Upper lobe of left lung (tissue), 6 donors: ENCODE measurements at regions not wholly inside any gene's neighbourhood (a gene's known extent, or its start where the extent isn't known, plus 50 kb on each side); places are given as distances from the start of the nearest gene placed in this dataset.

Source experiments
- ATAC-seq, 2 donors: fragments of 200-7000 bp; cut with Tn5 transposase; one replicate each; pipeline ENCODE4 v1.9.1; 2022; ENCODE audit warnings: mild to moderate bottlenecking in 2 of 2, moderate library complexity in 2 of 2; ENCODE audit not compliant: low FRiP score in 2 of 2
- DNase-seq, 2 donors: peaks; one replicate each; pipeline ENCODE4 v3.0.0-alpha.2; 2019 to 2020
- H3K27ac ChIP-seq, 4 donors: fragments of 200-600 bp; sonication (generic); one replicate each; pipeline ENCODE4 v1.5.1; 2016 to 2019
- H3K27me3 ChIP-seq, 4 donors: fragments of 200-600 bp; sonication (generic); one replicate each; pipeline ENCODE4 v1.5.1; 2017 to 2019
- H3K36me3 ChIP-seq, 4 donors: fragments of 200-600 bp; sonication (generic); one replicate each; pipeline ENCODE4 v1.5.1; 2016 to 2019
- H3K4me1 ChIP-seq, 4 donors: fragments of 200-600 bp; sonication (generic); one replicate each; pipeline ENCODE4 v1.5.1; 2018 to 2019
- H3K4me3 ChIP-seq, 4 donors: fragments of 200-600 bp; sonication (generic); one replicate each; pipeline ENCODE4 v1.5.1; 2017 to 2019; ENCODE audit warnings: mild to moderate bottlenecking in 2 of 4, moderate library complexity in 1 of 4
- H3K9me3 ChIP-seq, 4 donors: fragments of 200-600 bp; sonication (generic); one replicate each; pipeline ENCODE4 v1.5.1; 2018 to 2019
- CTCF ChIP-seq, 6 experiments: fragments of 450-650 bp in 4 of 6; fragments of 200-600 bp in 2 of 6; sonication (generic) in 2 of 6; IDR thresholded peaks; one replicate each; pipeline ENCODE4 v1.5.1; 2016 to 2019; ENCODE audit warnings: antibody characterized with exemption in 6 of 6
- EP300 ChIP-seq, 4 donors: sonication (generic); formaldehyde crosslinking; IDR thresholded peaks; one replicate each; pipeline ENCODE4 v1.5.1; 2017; ENCODE audit warnings: antibody characterized with exemption in 4 of 4, control low read depth in 2 of 4
- POLR2A ChIP-seq, 4 donors: fragments of 450-650 bp; IDR thresholded peaks; one replicate each; pipeline ENCODE4 v1.5.1; 2016 to 2017; ENCODE audit warnings: antibody characterized with exemption in 4 of 4, mild to moderate bottlenecking in 2 of 4
- POLR2AphosphoS5 ChIP-seq, 2 donors: sonication (generic); formaldehyde crosslinking; IDR thresholded peaks; one replicate each; pipeline ENCODE4 v1.5.1; 2017; ENCODE audit warnings: antibody characterized with exemption in 2 of 2
- WGBS, 2 donors: methylation state at CpG; one replicate each; pipeline ENCODE4 v1.1.5; 2017 to 2018; 5-methylcytosine and 5-hydroxymethylcytosine counted together
- donor health status: DM: no; HTN: no; CAD: no; lungs with moderate emphysema.
- donor health status: DM: no; HTN: yes; CAD: no; lungs with severe emphysema.

- 88 to 90% methylated on average over 2 of the region's 2 CpGs for WGBS, 2 donors
- Histone ChIP-seq H3K4me3 (no peak overlapping the region), H3K27me3 (no peaks in the 10 kb centered on the region), H3K36me3 (no peaks in the 10 kb centered on the region), H3K9me3 (no peaks in the 10 kb centered on the region), H3K27ac (no peak overlapping the region), H3K4me1 (no peaks in the 10 kb centered on the region)
- TF ChIP-seq CTCF (IDR thresholded peaks at IDR 0.05) (no peak), POLR2AphosphoS5 (IDR thresholded peaks at IDR 0.05) (no peak), EP300 (IDR thresholded peaks at IDR 0.05) (no peak), POLR2A (IDR thresholded peaks at IDR 0.05) (no peak)
- ATAC-seq (no peak), DNase-seq (no peak)
These were observed 340.4 kb upstream of the SEMA6A start for GRCh38 chr5:116914869-116915504.

GRCh38 chr5:116912221-116912620 lies 337.6 kb upstream of the SEMA6A start:
- 51 to 56% methylated on average over 1 of the region's 1 CpG for WGBS, 2 donors
- no peak for TF ChIP-seq EP300 (IDR thresholded peaks at IDR 0.05)
- no peak for TF ChIP-seq CTCF (IDR thresholded peaks at IDR 0.05)
- no peak for TF ChIP-seq POLR2AphosphoS5 (IDR thresholded peaks at IDR 0.05)
- no peak for TF ChIP-seq POLR2A (IDR thresholded peaks at IDR 0.05)
- no peak overlapping the region for H3K27ac ChIP-seq
- ATAC-seq, result no peak
- H3K27me3 ChIP-seq, result no peaks in the 10 kb centered on the region
- no peak for DNase-seq
- no peaks in the 10 kb centered on the region for H3K9me3 ChIP-seq
- no peaks in the 10 kb centered on the region for H3K4me1 ChIP-seq
- H3K4me3 ChIP-seq, result no peak overlapping the region
- H3K36me3 ChIP-seq, result no peaks in the 10 kb centered on the region

GRCh38 chr5:116911074-116911473 lies 336.5 kb upstream of the SEMA6A start:
- DNase-seq, result no peak
- no peak overlapping the region for H3K27ac ChIP-seq
- 93% methylated on average over 1 of the region's 1 CpG for WGBS, 2 donors
- TF ChIP-seq CTCF (IDR thresholded peaks at IDR 0.05), result no peak
- no peak for TF ChIP-seq EP300 (IDR thresholded peaks at IDR 0.05)
- no peak for TF ChIP-seq POLR2AphosphoS5 (IDR thresholded peaks at IDR 0.05)
- no peak for TF ChIP-seq POLR2A (IDR thresholded peaks at IDR 0.05)
- no peaks in the 10 kb centered on the region for H3K9me3 ChIP-seq
- no peaks in the 10 kb centered on the region for H3K27me3 ChIP-seq
- ATAC-seq, result no peak
- no peaks in the 10 kb centered on the region for H3K36me3 ChIP-seq
- no peaks in the 10 kb centered on the region for H3K4me1 ChIP-seq
- no peak overlapping the region for H3K4me3 ChIP-seq

- no peak for TF ChIP-seq POLR2AphosphoS5 (IDR thresholded peaks at IDR 0.05)
- TF ChIP-seq EP300 (IDR thresholded peaks at IDR 0.05), result no peak
- TF ChIP-seq POLR2A (IDR thresholded peaks at IDR 0.05), result no peak
- TF ChIP-seq CTCF (IDR thresholded peaks at IDR 0.05), result no peak
- H3K4me3 ChIP-seq, result no peak overlapping the region
- WGBS, 2 donors, result 81 to 97% methylated on average over 1 of the region's 1 CpG
- DNase-seq, result no peak
- no peaks in the 10 kb centered on the region for H3K27me3 ChIP-seq
- no peak for ATAC-seq
- H3K4me1 ChIP-seq, result no peaks in the 10 kb centered on the region
- no peak overlapping the region for H3K27ac ChIP-seq
- H3K36me3 ChIP-seq, result no peaks in the 10 kb centered on the region
- H3K9me3 ChIP-seq, result no peaks in the 10 kb centered on the region
These were observed 333.9 kb upstream of the SEMA6A start for GRCh38 chr5:116908537-116908936.

- H3K4me3 ChIP-seq, result no peak overlapping the region
- DNase-seq (no peak), ATAC-seq (no peak)
- no peak overlapping the region for H3K27ac ChIP-seq
- no peaks in the 10 kb centered on the region for H3K27me3 ChIP-seq
- 85 to 87% methylated on average over 3 of the region's 3 CpGs for WGBS, 2 donors
- TF ChIP-seq CTCF (IDR thresholded peaks at IDR 0.05) (no peak), POLR2AphosphoS5 (IDR thresholded peaks at IDR 0.05) (no peak), EP300 (IDR thresholded peaks at IDR 0.05) (no peak), POLR2A (IDR thresholded peaks at IDR 0.05) (no peak)
- no peaks in the 10 kb centered on the region for H3K9me3 ChIP-seq
- H3K36me3 ChIP-seq, result no peaks in the 10 kb centered on the region
- H3K4me1 ChIP-seq, result no peaks in the 10 kb centered on the region
These were observed 331.3 kb upstream of the SEMA6A start for GRCh38 chr5:116905885-116906284.
